HepG2 (cell line): ENCODE measurements at regions not wholly inside any gene's neighbourhood (a gene's known extent, or its start where the extent isn't known, plus 50 kb on each side); places are given as distances from the start of the nearest gene placed in this dataset.

Experiments used
- KAT8 ChIP-seq: IDR thresholded peaks from 2 replicates; pipeline ENCODE4 v1.6.1; 2016; ENCODE audit warnings: missing genetic modification reagents, missing compliant biosample characterization
- KDM1A ChIP-seq: IDR thresholded peaks from 2 replicates; pipeline ENCODE4 v1.6.1; 2016; ENCODE audit warnings: missing compliant biosample characterization
- SALL2 ChIP-seq: sonication (generic); formaldehyde crosslinking; IDR thresholded peaks from 2 replicates; pipeline ENCODE4 v1.8.1; 2023; ENCODE audit warnings: mild to moderate bottlenecking, missing genetic modification reagents, inconsistent platforms
- ZFP36L1 ChIP-seq: sonication (generic); formaldehyde crosslinking; IDR thresholded peaks from 2 replicates; pipeline ENCODE4 v1.8.0; 2022; ENCODE audit warnings: mild to moderate bottlenecking, missing genetic modification reagents, moderate library complexity

GRCh38 chr7:145797507-145797906 lies 319.1 kb upstream of the CNTNAP2 start:
- TF ChIP-seq KDM1A (CRISPR knock-in tag) (no peak), SALL2 (CRISPR knock-in tag) (no peak), KAT8 (CRISPR knock-in tag) (no peak), ZFP36L1 (no peak)
